GM19238 (cell line): ENCODE measurements at regions not wholly inside any gene's neighbourhood (a gene's known extent, or its start where the extent isn't known, plus 50 kb on each side); places are given as distances from the start of the nearest gene placed in this dataset.
"Not testable (repeated sequence)": the region's sequence is repeated elsewhere in the genome, so short reads cannot be mapped to it uniquely, and the experiment has no call there.

Experiments
- DNase-seq: peaks from one replicate; pipeline ENCODE4 v3.0.0; 2011; ENCODE audit warnings: low spot score; ENCODE audit not compliant: insufficient read length

GRCh38 chr2:215799194-215799593 lies 214.2 kb downstream of the MREG start:
- no peak for DNase-seq

GRCh38 chr2:215797676-215798075 lies 215.7 kb downstream of the MREG start:
- DNase-seq: no peak

DNA sequence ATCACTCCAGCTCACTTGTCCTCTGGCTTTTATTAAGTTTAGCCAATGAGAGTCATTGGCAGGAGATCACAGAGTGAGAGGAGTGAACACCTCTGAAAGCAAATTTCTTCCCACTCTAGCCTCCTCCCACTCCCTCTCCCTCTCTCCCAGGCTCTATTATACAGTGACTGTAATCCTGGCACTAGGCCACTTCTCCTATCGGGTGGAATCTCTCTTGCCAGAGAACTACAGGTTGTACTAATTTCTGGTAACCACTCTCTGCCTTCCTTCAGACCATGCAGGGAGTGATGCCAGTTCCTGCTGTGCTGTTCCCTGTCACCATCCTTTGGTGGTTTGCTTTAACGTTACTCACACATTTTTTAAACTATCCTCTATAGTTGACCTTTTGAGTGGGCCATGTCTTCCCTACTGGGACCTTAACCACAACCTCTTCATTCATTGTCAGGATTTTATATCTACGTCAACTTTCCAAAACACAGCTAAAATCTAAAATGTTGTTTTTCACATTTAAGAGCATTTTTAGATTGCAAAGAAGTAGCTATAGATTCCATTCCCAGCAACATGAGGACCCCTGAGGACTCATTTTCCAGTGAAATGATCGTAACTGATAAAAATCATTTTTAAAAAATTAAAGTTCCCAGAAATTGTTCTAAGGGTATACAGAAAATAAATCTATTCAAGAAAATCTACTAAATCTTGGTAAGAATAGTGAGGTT lies 217.1 kb downstream of the MREG start:
- DNase-seq: no peak

GRCh38 chr2:215794829-215795546 lies 218.4 kb downstream of the MREG start:
- no peak for DNase-seq

DNA sequence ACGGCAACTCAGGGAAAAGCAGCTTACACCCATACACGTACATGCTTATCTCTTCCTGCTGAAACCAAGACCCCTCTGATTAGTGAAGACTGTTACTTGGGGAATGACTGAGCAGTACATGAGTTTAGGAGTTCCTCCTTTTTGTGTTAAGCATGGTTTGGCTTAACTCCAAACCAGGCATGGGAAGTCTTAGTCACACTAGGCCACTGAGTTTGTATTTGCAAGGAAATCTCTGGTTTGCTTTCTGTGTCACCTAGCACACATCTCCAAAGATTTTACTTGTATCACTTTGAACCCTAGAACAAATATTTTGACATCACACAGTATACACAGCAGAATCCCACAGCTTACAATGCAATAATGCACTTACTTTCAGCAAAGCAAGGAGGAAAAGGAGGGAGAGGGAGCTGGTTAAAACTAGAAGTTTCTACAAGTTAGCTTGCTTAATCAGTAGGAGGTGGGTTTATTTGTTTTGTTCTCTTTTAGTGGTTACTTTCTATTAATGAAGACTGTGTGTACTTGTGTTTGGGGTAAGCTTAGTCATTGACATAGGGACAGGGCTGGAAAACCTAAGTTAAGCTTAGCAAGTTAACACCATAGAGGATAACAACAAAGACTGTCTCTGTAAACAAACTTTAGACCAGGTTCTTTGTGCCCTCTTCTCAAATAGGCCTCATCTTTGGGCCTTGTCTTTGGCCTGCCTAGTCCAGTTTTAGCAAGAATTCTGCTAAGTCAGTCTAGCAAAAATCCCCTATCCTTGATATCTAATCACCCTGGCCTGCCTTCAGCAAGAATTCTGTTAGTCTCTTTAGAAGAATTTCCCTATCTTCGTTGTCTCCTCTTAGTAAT lies 219.4 kb downstream of the MREG start:
- no peak for DNase-seq

GRCh38 chr2:215791481-215791937 lies 221.8 kb downstream of the MREG start:
- DNase-seq: no peak

GRCh38 chr2:215790523-215791421 lies 222.6 kb downstream of the MREG start:
- no peak for DNase-seq

GRCh38 chr2:215787565-215788178 lies 225.7 kb downstream of the MREG start:
- no peak for DNase-seq

- DNase-seq: no peak
Measured at GRCh38 chr2:215787025-215787424, 226.3 kb downstream of the MREG start.

DNA sequence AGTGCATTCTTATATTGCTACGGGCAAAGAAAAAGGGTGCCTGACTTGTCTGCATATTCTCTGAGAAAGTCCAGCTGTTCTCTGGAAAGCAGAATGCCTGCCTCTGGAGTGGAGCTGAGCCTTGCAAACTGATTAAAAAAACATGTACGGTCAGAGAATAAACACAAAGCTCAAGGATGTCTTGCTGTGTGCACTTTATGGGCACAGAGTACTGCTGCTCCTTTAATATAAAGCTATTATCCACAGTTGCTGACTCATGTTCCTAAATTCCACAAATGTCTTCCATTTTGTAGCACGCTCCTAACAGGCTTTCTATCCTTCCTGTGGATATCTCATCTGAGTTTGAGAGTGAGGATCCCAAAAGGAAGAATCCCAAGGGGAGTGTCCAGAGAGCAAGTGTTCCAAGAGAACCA lies 229.0 kb downstream of the MREG start:
- no peak for DNase-seq

- not testable (repeated sequence) for DNase-seq
Measured at GRCh38 chr2:215783640-215784039, 229.7 kb downstream of the MREG start.

DNA sequence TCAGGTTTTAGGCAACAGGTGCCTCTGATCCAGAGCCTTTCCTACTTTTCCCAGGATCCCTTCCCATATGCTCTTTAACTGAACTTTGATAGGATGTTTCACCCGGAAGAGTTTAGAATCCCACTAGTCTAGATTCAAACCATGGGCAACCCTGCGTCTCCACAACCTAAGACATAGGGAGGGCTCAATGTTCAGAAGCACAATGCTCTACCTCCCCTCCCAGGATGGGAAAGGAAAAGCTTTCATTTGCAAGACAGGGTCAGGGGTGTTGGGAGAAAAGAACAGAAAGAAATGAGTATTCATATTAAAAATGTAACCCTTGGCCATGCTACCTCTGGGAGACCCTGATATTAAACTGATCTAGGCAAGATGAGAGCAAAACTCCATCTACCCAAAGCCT lies 230.4 kb downstream of the MREG start:
- no peak for DNase-seq

GRCh38 chr2:215782295-215782694 lies 231.1 kb downstream of the MREG start:
- DNase-seq: no peak

DNA sequence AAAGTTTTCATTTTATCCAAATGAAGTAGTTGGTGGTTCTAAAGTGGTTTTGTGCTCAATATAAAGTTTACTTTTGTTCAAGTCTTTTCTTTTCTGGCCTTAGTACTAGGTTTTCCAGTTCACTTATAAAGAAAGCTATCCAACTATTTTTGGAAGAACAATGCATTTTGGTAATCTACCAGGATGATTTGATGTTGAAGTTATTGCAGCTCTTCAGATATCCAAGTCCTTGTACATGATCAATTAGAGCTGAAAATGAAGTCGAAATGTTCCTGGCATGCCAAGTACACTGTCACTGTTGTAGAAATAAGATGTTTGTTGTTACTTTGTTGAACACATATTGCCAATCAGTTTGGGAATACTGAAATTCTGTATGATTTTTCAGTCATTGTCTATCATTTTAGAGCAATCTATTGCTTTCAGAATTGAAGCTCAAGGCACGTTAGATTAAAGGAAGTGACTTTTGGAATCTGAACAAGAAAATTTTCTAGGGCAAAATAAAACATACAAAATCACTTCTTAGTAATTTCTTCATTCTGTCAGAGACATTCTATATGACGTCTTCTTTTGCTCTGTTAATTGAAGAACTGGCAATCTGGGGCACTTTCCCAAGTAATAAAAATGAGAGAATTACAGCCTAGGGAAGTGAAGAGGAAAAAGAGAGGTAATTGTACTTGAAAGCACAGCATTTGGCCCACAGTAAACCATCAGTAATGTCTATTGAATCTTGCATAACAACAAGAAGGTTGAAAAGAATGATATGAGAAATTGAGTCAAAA lies 232.3 kb downstream of the MREG start:
- DNase-seq: no peak

- DNase-seq: no peak
Measured at GRCh38 chr2:215780313-215780712, 233.0 kb downstream of the MREG start.

DNA sequence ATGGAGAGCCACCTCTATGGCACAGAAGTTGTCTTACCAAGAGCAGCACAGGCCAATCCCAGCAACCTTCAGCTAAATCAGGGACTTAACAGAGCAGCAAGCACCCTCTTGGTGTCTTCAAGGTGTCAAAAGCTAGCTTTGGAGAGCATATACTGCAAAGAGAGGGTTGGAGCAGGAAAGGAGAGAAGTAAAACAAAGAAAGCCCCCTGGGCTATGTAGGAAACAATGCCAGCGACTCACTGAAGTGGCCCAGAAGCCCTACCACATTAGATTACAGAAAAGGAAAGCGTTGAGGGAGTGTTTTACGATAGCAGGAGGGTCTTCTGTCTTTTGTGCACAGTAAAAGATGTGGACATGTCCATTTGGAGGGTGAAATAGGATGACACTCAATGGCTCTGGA lies 233.4 kb downstream of the MREG start:
- no peak for DNase-seq

- DNase-seq: no peak
Measured at GRCh38 chr2:215777465-215778044, 235.8 kb downstream of the MREG start.

DNA sequence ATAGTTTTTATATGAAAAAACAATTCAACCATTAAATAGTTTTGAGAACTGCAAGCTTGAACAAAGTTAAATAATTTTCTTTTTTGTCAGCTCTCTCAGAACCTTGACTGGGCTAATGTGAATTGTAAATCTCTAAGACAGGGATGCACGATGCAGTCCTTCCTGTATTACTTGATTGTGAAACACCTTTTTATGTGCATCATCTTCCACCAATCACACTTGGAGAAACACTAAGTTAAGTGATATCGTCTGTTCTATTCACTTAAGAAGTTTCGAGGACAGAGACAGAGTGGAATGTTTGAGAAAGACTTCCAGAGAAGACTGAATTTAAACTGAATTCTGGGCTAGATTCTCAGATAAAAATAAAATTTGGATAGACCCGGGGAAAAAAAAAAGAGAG lies 238.2 kb downstream of the MREG start:
- no peak for DNase-seq

GRCh38 chr2:215773728-215774127 lies 239.6 kb downstream of the MREG start:
- DNase-seq: no peak
